K562 (cell line): ENCODE measurements at regions not wholly inside any gene's neighbourhood (a gene's known extent, or its start where the extent isn't known, plus 50 kb on each side); places are given as distances from the start of the nearest gene placed in this dataset.

Experiments
- ATAC-seq: fragments of 200-7000 bp; cut with Tn5 transposase; 3 replicates; pipeline ENCODE4 v1.9.1; 2020; ENCODE audit warnings: moderate library complexity
- BruUV-seq: library from RNA; stranded (reverse); fragments of 400-500 nt; replicated peaks from 2 replicates; lab custom pipeline; 2021; lab: Mats Ljungman, UMichigan
- CTCF ChIA-PET: fragments of 300-600 bp; formaldehyde crosslinking; extraction: SDS; loops from one replicate; lab custom pipeline; 2021; ENCODE audit warnings: low intra/inter-chr PET ratio; lab: Yijun Ruan, JAX
- POLR2A ChIA-PET: fragments of 300-600, 350-650 bp; sonication (Branson Sonifier 250); formaldehyde crosslinking; extraction: SDS; loops from one replicate; lab custom pipeline; 2021; ENCODE audit warnings: antibody characterized with exemption, inconsistent platforms; lab: Yijun Ruan, JAX
- DNase-seq, 4 experiments: peaks; one replicate each; pipeline versions ENCODE4 v3.0.0 to v3.0.0-alpha.2; 2011 to 2018; ENCODE audit warnings: low spot score in 3 of 4, mixed read lengths in 3 of 4; ENCODE audit errors: extremely low read depth in 1 of 4
- FAIRE-seq: peaks from 2 replicates; lab custom pipeline; 2011; peaks lifted over from hg19 to GRCh38; lab: Jason Lieb, UNC
- H2AFZ ChIP-seq: 2 replicates; pipeline ENCODE4 v1.6.0; 2011; ENCODE audit warnings: low read depth, low read length, control low read depth, inconsistent platforms
- H3K27ac ChIP-seq: fragments of 200-600 bp; 3 replicates; pipeline ENCODE4 v1.8.0; 2011; ENCODE audit warnings: low read depth, mild to moderate bottlenecking, control low read depth, inconsistent platforms, low read length, moderate library complexity, mixed read lengths; ENCODE audit errors: extremely low read depth
- H3K27me3 ChIP-seq, 2 experiments: fragments of 300-600 bp in 1 of 2; 2 replicates in 1 of 2; 3 replicates in 1 of 2; pipeline versions ENCODE4 v1.6.0 to v1.8.0; 2011; ENCODE audit warnings: inconsistent platforms in 2 of 2, low read length in 2 of 2, mild to moderate bottlenecking in 1 of 2, mixed read lengths in 1 of 2, moderate library complexity in 1 of 2; ENCODE audit not compliant: control insufficient read depth in 2 of 2, insufficient read depth in 2 of 2
- H3K36me3 ChIP-seq: fragments of 300-600 bp; 3 replicates; pipeline ENCODE4 v1.8.0; 2011; ENCODE audit warnings: mild to moderate bottlenecking, low read length, inconsistent platforms; ENCODE audit not compliant: control insufficient read depth, insufficient read depth
- H3K4me1 ChIP-seq, 2 experiments: fragments of 200-600 bp in 1 of 2; replicated peaks in 1 of 2; 2 replicates in 1 of 2; 3 replicates in 1 of 2; pipeline versions ENCODE4 v1.5.1 to v1.8.0; 2011; ENCODE audit warnings: inconsistent platforms in 2 of 2, low read length in 2 of 2, mild to moderate bottlenecking in 1 of 2, mixed read lengths in 1 of 2, moderate library complexity in 1 of 2; ENCODE audit not compliant: control insufficient read depth in 2 of 2, insufficient read depth in 2 of 2
- H3K4me2 ChIP-seq: 2 replicates; pipeline ENCODE4 v1.6.1; 2011; ENCODE audit warnings: low read length, control low read depth, inconsistent platforms, mixed read lengths; ENCODE audit not compliant: insufficient read depth
- H3K4me3 ChIP-seq: fragments of 200-600 bp; sonication (generic), shearing (Covaris generic); 2 replicates; pipeline ENCODE4 v1.5.1; 2016; ENCODE audit warnings: control low read depth, inconsistent platforms
- H3K79me2 ChIP-seq: fragments of 200-600 bp; 3 replicates; pipeline ENCODE4 v1.8.0; 2011; ENCODE audit warnings: low read length, inconsistent platforms; ENCODE audit not compliant: control insufficient read depth, insufficient read depth
- H3K9ac ChIP-seq, 2 experiments: 2 replicates each; pipeline versions ENCODE4 v1.6.0 to v1.6.1; 2011; ENCODE audit warnings: low read depth in 2 of 2, low read length in 2 of 2, control low read depth in 1 of 2, inconsistent platforms in 1 of 2, mild to moderate bottlenecking in 1 of 2, mixed read lengths in 1 of 2; ENCODE audit not compliant: insufficient read depth in 1 of 2
- H3K9me1 ChIP-seq: one replicate; pipeline ENCODE4 v1.6.0; 2011; ENCODE audit warnings: inconsistent platforms, mild to moderate bottlenecking, low read length, moderate library complexity; ENCODE audit not compliant: control insufficient read depth, insufficient read depth
- H3K9me3 ChIP-seq: replicated peaks from 2 replicates; pipeline ENCODE4 v1.5.1; 2011; ENCODE audit warnings: low read depth, low read length, inconsistent platforms; ENCODE audit not compliant: control insufficient read depth, insufficient read depth
- H4K20me1 ChIP-seq: replicated peaks from 2 replicates; pipeline ENCODE4 v1.6.1; 2011; ENCODE audit warnings: low read length, inconsistent platforms, mixed read lengths; ENCODE audit not compliant: control insufficient read depth, insufficient read depth
- HCFC1 ChIP-seq: IDR thresholded peaks from 2 replicates; pipeline ENCODE4 v1.6.1; 2012; ENCODE audit warnings: low read depth, low read length, improper control_type of control experiment
- KDM1A ChIP-seq, 2 experiments: fragments of 450-650 bp; IDR thresholded peaks; 2 replicates each; pipeline ENCODE4 v1.6.1; 2016; ENCODE audit warnings: mild to moderate bottlenecking in 2 of 2
- KDM4B ChIP-seq, 2 experiments: fragments of 450-650 bp in 1 of 2; sonication (generic) in 1 of 2; IDR thresholded peaks; 2 replicates each; pipeline ENCODE4 v1.6.1; 2016 to 2017; ENCODE audit warnings: borderline replicate concordance in 2 of 2, antibody characterized with exemption in 1 of 2, low read depth in 1 of 2, mild to moderate bottlenecking in 1 of 2
- NR4A1 ChIP-seq, 2 experiments: fragments of 250-450 bp in 1 of 2; fragments of 450-650 bp in 1 of 2; sonication (Bioruptor Pico) in 1 of 2; IDR thresholded peaks; 2 replicates each; pipeline versions ENCODE4 v1.4.0 to v1.6.1; 2016 to 2020; ENCODE audit warnings: mild to moderate bottlenecking in 2 of 2, missing compliant biosample characterization in 1 of 2, missing genetic modification characterization in 1 of 2, moderate library complexity in 1 of 2
- XRCC4 ChIP-seq: IDR thresholded peaks from one replicate; pipeline ENCODE4 v1.6.1; 2011; ENCODE audit not compliant: insufficient read depth, insufficient read length; ENCODE audit errors: extremely low read depth
- WGBS: fragments of 100-300 bp; shearing (Covaris generic); methylation state at CpG from one replicate; pipeline ENCODE4 v1.1.6; 2016; ENCODE audit warnings: low coverage, mixed read lengths; ENCODE audit not compliant: insufficient coverage; ENCODE audit errors: missing lambda C conversion rate; 5-methylcytosine and 5-hydroxymethylcytosine counted together
- in situ Hi-C: fragments of 300-500 bp; cut with MboI; formaldehyde crosslinking; loops from 4 replicates; pipeline ENCODE4 v1.15.0; 2018; ENCODE audit warnings: inconsistent platforms, mixed read lengths
- intact Hi-C: fragments of 100-400 bp; cut with micrococcal nuclease; formaldehyde crosslinking; loops from 2 replicates; pipeline ENCODE4 v1.14.2; 2022
- TF ChIP-seq, protein P1 (sequence below), 3 experiments: IDR thresholded peaks in 2 of 3; conservative IDR thresholded peaks in 1 of 3; 2 replicates each; pipeline ENCODE4 v1.5.1; 2011 to 2012; ENCODE audit warnings: low read length in 3 of 3, mild to moderate bottlenecking in 3 of 3, control low read depth in 2 of 3, improper control_type of control experiment in 1 of 3, inconsistent platforms in 1 of 3, low read depth in 1 of 3, mixed read lengths in 1 of 3, moderate library complexity in 1 of 3; ENCODE audit not compliant: insufficient read depth in 2 of 3
- TF ChIP-seq, protein P2 (sequence below): fragments of 150-350 bp; conservative IDR thresholded peaks from 2 replicates; pipeline ENCODE4 v1.6.1; 2014; ENCODE audit warnings: low read length
- TF ChIP-seq, protein P3 (sequence below): fragments of 450-650 bp; IDR thresholded peaks from 2 replicates; pipeline ENCODE4 v1.6.1; 2018; ENCODE audit not compliant: partially characterized antibody

DNA sequence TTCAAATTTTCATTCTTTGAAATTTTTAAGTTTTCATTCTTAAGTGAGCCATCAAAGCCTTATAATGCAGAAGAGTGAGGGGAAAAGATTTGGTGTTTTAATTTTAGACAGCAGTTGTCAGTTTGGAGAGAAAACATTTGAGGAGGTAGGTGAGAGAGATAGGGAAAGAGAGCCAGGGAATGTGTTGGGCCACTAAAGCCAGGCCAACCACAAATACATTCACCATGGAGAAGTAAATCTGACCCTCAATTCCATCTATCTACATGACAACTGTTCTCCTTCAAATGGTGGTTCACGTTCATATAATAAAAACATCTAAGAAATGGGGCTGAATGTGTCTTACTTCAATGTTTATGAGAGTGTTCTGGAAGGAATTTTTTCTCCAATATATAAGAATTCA is 553.0 kb upstream of the SYT4 start:
- H3K4me2 ChIP-seq = no peak overlapping the region
- no peaks in the 10 kb centered on the region for H3K27me3 ChIP-seq
- WGBS = 0% methylated on average over 1 of the region's 1 CpG
- no peaks in the 10 kb centered on the region for H3K79me2 ChIP-seq
- BruUV-seq = no TSS peak
- no peaks in the 10 kb centered on the region for H3K4me1 ChIP-seq
- no peaks in the 10 kb centered on the region for H3K9me3 ChIP-seq
- POLR2A ChIA-PET = no interaction called here
- no peak overlapping the region for H2AFZ ChIP-seq
- TF ChIP-seq HCFC1 (no peak), KDM1A (IDR thresholded peaks at IDR 0.05) (no peak), KDM4B (IDR thresholded peaks at IDR 0.05; ENCODE audit: borderline replicate concordance in 2 of 2, low read depth in 1 of 2) (no peak), XRCC4 (no peak), NR4A1 (CRISPR knock-in tag; IDR thresholded peaks at IDR 0.05) (no peak), NR4A1 (tag; IDR thresholded peaks at IDR 0.05) (no peak)
- TF ChIP-seq, protein P1, sequence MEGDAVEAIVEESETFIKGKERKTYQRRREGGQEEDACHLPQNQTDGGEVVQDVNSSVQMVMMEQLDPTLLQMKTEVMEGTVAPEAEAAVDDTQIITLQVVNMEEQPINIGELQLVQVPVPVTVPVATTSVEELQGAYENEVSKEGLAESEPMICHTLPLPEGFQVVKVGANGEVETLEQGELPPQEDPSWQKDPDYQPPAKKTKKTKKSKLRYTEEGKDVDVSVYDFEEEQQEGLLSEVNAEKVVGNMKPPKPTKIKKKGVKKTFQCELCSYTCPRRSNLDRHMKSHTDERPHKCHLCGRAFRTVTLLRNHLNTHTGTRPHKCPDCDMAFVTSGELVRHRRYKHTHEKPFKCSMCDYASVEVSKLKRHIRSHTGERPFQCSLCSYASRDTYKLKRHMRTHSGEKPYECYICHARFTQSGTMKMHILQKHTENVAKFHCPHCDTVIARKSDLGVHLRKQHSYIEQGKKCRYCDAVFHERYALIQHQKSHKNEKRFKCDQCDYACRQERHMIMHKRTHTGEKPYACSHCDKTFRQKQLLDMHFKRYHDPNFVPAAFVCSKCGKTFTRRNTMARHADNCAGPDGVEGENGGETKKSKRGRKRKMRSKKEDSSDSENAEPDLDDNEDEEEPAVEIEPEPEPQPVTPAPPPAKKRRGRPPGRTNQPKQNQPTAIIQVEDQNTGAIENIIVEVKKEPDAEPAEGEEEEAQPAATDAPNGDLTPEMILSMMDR (IDR thresholded peaks at IDR 0.05 in 2 of 3, conservative IDR thresholded peaks at IDR 0.05 in 1 of 3; ENCODE audit: insufficient read depth in 2 of 3, low read depth in 1 of 3, low read length in 3 of 3) = no peak
- TF ChIP-seq, protein P2, sequence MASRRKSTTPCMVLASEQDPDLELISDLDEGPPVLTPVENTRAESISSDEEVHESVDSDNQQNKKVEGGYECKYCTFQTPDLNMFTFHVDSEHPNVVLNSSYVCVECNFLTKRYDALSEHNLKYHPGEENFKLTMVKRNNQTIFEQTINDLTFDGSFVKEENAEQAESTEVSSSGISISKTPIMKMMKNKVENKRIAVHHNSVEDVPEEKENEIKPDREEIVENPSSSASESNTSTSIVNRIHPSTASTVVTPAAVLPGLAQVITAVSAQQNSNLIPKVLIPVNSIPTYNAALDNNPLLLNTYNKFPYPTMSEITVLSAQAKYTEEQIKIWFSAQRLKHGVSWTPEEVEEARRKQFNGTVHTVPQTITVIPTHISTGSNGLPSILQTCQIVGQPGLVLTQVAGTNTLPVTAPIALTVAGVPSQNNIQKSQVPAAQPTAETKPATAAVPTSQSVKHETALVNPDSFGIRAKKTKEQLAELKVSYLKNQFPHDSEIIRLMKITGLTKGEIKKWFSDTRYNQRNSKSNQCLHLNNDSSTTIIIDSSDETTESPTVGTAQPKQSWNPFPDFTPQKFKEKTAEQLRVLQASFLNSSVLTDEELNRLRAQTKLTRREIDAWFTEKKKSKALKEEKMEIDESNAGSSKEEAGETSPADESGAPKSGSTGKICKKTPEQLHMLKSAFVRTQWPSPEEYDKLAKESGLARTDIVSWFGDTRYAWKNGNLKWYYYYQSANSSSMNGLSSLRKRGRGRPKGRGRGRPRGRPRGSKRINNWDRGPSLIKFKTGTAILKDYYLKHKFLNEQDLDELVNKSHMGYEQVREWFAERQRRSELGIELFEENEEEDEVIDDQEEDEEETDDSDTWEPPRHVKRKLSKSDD = no peak
- TF ChIP-seq, protein P3, sequence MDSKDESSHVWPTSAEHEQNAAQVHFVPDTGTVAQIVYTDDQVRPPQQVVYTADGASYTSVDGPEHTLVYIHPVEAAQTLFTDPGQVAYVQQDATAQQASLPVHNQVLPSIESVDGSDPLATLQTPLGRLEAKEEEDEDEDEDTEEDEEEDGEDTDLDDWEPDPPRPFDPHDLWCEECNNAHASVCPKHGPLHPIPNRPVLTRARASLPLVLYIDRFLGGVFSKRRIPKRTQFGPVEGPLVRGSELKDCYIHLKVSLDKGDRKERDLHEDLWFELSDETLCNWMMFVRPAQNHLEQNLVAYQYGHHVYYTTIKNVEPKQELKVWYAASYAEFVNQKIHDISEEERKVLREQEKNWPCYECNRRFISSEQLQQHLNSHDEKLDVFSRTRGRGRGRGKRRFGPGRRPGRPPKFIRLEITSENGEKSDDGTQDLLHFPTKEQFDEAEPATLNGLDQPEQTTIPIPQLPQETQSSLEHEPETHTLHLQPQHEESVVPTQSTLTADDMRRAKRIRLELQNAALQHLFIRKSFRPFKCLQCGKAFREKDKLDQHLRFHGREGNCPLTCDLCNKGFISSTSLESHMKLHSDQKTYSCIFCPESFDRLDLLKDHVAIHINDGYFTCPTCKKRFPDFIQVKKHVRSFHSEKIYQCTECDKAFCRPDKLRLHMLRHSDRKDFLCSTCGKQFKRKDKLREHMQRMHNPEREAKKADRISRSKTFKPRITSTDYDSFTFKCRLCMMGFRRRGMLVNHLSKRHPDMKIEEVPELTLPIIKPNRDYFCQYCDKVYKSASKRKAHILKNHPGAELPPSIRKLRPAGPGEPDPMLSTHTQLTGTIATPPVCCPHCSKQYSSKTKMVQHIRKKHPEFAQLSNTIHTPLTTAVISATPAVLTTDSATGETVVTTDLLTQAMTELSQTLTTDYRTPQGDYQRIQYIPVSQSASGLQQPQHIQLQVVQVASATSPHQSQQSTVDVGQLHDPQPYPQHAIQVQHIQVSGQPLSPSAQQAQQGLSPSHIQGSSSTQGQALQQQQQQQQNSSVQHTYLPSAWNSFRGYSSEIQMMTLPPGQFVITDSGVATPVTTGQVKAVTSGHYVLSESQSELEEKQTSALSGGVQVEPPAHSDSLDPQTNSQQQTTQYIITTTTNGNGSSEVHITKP = no peak
- no peaks in the 10 kb centered on the region for H3K9me1 ChIP-seq
- H3K9ac ChIP-seq = no peak overlapping the region
- no peaks in the 10 kb centered on the region for H3K36me3 ChIP-seq
- FAIRE-seq = no peak
- no peaks in the 10 kb centered on the region for H4K20me1 ChIP-seq
- CTCF ChIA-PET = no interaction called here
- no peak for DNase-seq
- H3K27ac ChIP-seq = no peak overlapping the region
- no peak overlapping the region for H3K4me3 ChIP-seq
- in situ Hi-C loops (no loop called here), intact Hi-C loops (no loop called here)
- no peak for ATAC-seq
